ENCODE measurements at regions not wholly inside any gene's neighbourhood (a gene's known extent, or its start where the extent isn't known, plus 50 kb on each side); places are given as distances from the start of the nearest gene placed in this dataset.

- DNase-seq (ENCODE audit: unreplicated experiment): no peak
- Mint-ChIP-seq H3K36me3 (ENCODE audit: insufficient read depth, unreplicated experiment) (no peaks in the 10 kb centered on the region), H3K4me1 (ENCODE audit: insufficient read depth, unreplicated experiment) (no peaks in the 10 kb centered on the region), H3K4me3 (ENCODE audit: unreplicated experiment) (no peak overlapping the region), H3K9me3 (ENCODE audit: unreplicated experiment) (no peaks in the 10 kb centered on the region), H3K27me3 (ENCODE audit: insufficient read depth, unreplicated experiment) (no peaks in the 10 kb centered on the region), H3K27ac (ENCODE audit: low read depth, unreplicated experiment) (no peak overlapping the region)
- no TSS peak for BruUV-seq (replicated peaks)
- intact Hi-C loops (cut with micrococcal nuclease): no loop called here
- ChIA-PET POLR2A (interaction anchor here (0.6 kb wide), 1 partner anchor 625 kb away, joined by 3 read pairs; no protein-coding TSS in a partner anchor), CTCF (interaction anchor here (0.6 kb wide), 1 partner anchor 274 kb away, joined by 3 read pairs; no protein-coding TSS in a partner anchor)
- TF ChIP-seq, protein P1, sequence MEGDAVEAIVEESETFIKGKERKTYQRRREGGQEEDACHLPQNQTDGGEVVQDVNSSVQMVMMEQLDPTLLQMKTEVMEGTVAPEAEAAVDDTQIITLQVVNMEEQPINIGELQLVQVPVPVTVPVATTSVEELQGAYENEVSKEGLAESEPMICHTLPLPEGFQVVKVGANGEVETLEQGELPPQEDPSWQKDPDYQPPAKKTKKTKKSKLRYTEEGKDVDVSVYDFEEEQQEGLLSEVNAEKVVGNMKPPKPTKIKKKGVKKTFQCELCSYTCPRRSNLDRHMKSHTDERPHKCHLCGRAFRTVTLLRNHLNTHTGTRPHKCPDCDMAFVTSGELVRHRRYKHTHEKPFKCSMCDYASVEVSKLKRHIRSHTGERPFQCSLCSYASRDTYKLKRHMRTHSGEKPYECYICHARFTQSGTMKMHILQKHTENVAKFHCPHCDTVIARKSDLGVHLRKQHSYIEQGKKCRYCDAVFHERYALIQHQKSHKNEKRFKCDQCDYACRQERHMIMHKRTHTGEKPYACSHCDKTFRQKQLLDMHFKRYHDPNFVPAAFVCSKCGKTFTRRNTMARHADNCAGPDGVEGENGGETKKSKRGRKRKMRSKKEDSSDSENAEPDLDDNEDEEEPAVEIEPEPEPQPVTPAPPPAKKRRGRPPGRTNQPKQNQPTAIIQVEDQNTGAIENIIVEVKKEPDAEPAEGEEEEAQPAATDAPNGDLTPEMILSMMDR (IDR thresholded peaks at IDR 0.05; ENCODE audit: unreplicated experiment): no peak
These were observed 245.6 kb upstream of the RGMB start for GRCh38 chr5:98527846-98528245.

DNA sequence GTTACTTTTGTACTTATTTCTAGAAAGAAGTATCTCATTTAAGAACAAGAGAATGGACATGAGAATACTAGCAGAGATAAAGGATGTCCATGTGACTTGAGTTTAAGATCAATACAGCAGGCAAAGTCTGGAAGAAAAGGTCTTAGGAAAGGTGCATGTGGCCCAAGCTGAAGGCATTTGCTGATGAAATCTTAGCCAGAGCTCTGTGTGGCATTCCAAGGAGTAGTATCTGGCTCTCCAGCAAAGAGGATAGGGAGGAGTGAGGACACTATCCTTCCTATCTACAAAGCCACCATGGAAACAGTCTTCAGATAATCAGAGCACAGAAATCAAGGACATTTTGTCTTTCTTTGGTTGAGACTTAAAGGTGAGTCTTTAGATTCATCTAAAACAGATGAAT, 244.1 kb upstream of the RGMB start:
- H3K4me3 Mint-ChIP-seq (ENCODE audit: unreplicated experiment): no peak overlapping the region
- H3K4me1 Mint-ChIP-seq (ENCODE audit: insufficient read depth, unreplicated experiment): no peaks in the 10 kb centered on the region
- no peaks in the 10 kb centered on the region for H3K27me3 Mint-ChIP-seq (ENCODE audit: insufficient read depth, unreplicated experiment)
- TF ChIP-seq, protein P1 (IDR thresholded peaks at IDR 0.05; ENCODE audit: unreplicated experiment): no peak
- POLR2A ChIA-PET: no interaction called here
- H3K27ac Mint-ChIP-seq (ENCODE audit: low read depth, unreplicated experiment): no peak overlapping the region
- CTCF ChIA-PET: interaction anchor here (0.5 kb wide), 1 partner anchor 652 kb away, joined by 4 read pairs; no protein-coding TSS in a partner anchor
- intact Hi-C loops (cut with micrococcal nuclease): no loop called here
- BruUV-seq (replicated peaks): no TSS peak
- no peaks in the 10 kb centered on the region for H3K9me3 Mint-ChIP-seq (ENCODE audit: unreplicated experiment)
- no peak for DNase-seq (ENCODE audit: unreplicated experiment)
- H3K36me3 Mint-ChIP-seq (ENCODE audit: insufficient read depth, unreplicated experiment): no peaks in the 10 kb centered on the region

- Mint-ChIP-seq H3K4me3 (ENCODE audit: unreplicated experiment) (no peak overlapping the region), H3K27me3 (ENCODE audit: insufficient read depth, unreplicated experiment) (no peaks in the 10 kb centered on the region), H3K9me3 (ENCODE audit: unreplicated experiment) (no peaks in the 10 kb centered on the region), H3K36me3 (ENCODE audit: insufficient read depth, unreplicated experiment) (no peaks in the 10 kb centered on the region), H3K4me1 (ENCODE audit: insufficient read depth, unreplicated experiment) (no peaks in the 10 kb centered on the region), H3K27ac (ENCODE audit: low read depth, unreplicated experiment) (no peak overlapping the region)
- no peak for DNase-seq (ENCODE audit: unreplicated experiment)
- no TSS peak for BruUV-seq (replicated peaks)
- TF ChIP-seq, protein P1 (IDR thresholded peaks at IDR 0.05; ENCODE audit: unreplicated experiment): no peak
- CTCF ChIA-PET: no interaction called here
- POLR2A ChIA-PET: no interaction called here
- intact Hi-C loops (cut with micrococcal nuclease): no loop called here
These were observed 243.2 kb upstream of the RGMB start for GRCh38 chr5:98530224-98530623.

DNA sequence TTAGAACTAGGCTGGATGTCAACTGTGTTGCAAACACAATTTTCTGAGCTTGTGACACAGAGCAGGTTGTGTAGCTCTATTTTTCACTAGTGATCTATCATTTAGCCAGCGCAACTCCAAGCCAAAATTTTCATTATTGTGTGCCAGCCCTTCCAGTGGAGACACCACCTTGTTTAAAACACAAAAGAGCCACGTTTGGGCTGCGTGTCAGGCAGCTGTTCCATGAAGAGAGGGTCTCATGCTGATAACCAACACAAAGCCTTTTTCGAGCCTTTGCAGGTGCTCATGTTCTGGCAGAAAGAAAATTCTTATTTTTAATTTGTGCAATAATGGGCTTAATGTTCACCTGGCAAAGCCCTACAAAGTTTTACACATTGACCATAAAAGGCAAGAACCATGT, 237.6 kb upstream of the RGMB start:
- no peak overlapping the region for H3K4me3 Mint-ChIP-seq (ENCODE audit: unreplicated experiment)
- DNase-seq (ENCODE audit: unreplicated experiment): no peak
- no peaks in the 10 kb centered on the region for H3K36me3 Mint-ChIP-seq (ENCODE audit: insufficient read depth, unreplicated experiment)
- ChIA-PET POLR2A (no interaction called here), CTCF (interaction anchor here (0.6 to 1.2 kb wide), 2 partner anchors 11 to 261 kb away, joined by 3 to 4 read pairs; no protein-coding TSS in a partner anchor)
- intact Hi-C loops (cut with micrococcal nuclease): no loop called here
- peaks cover 4% of the 10 kb centered on the region for H3K9me3 Mint-ChIP-seq (ENCODE audit: unreplicated experiment)
- no peaks in the 10 kb centered on the region for H3K4me1 Mint-ChIP-seq (ENCODE audit: insufficient read depth, unreplicated experiment)
- no peaks in the 10 kb centered on the region for H3K27me3 Mint-ChIP-seq (ENCODE audit: insufficient read depth, unreplicated experiment)
- BruUV-seq (replicated peaks): no TSS peak
- TF ChIP-seq, protein P1 (IDR thresholded peaks at IDR 0.05; ENCODE audit: unreplicated experiment): no peak
- H3K27ac Mint-ChIP-seq (ENCODE audit: low read depth, unreplicated experiment): no peak overlapping the region
